Duodenal mucosa (tissue), 2 donors: ENCODE measurements at regions not wholly inside any gene's neighbourhood (a gene's known extent, or its start where the extent isn't known, plus 50 kb on each side); places are given as distances from the start of the nearest gene placed in this dataset.

ENCODE experiments used
- H3K27ac ChIP-seq: one replicate; pipeline ENCODE4 v1.7.0; 2013; ENCODE audit warnings: low read depth, low read length
- H3K27me3 ChIP-seq, 2 donors: one replicate each; pipeline ENCODE4 v1.7.0; 2013; ENCODE audit warnings: low read length in 2 of 2, control low read depth in 1 of 2; ENCODE audit not compliant: insufficient read depth in 2 of 2, control insufficient read depth in 1 of 2
- H3K36me3 ChIP-seq, 2 donors: one replicate each; pipeline ENCODE4 v1.7.0; 2013; ENCODE audit warnings: low read length in 2 of 2, control low read depth in 1 of 2; ENCODE audit not compliant: insufficient read depth in 2 of 2, control insufficient read depth in 1 of 2
- H3K4me1 ChIP-seq, 2 donors: one replicate each; pipeline ENCODE4 v1.7.0; 2013; ENCODE audit warnings: low read length in 2 of 2, control low read depth in 1 of 2; ENCODE audit not compliant: insufficient read depth in 2 of 2, control insufficient read depth in 1 of 2
- H3K4me3 ChIP-seq, 2 donors: one replicate each; pipeline ENCODE4 v1.7.0; 2013; ENCODE audit warnings: low read length in 2 of 2, low read depth in 1 of 2
- H3K9ac ChIP-seq, 2 donors: one replicate each; pipeline ENCODE4 v1.7.0; 2013; ENCODE audit warnings: low read length in 2 of 2, low read depth in 1 of 2
- H3K9me3 ChIP-seq, 2 donors: one replicate each; pipeline ENCODE4 v1.7.0; 2013; ENCODE audit warnings: low read length in 2 of 2, control low read depth in 1 of 2; ENCODE audit not compliant: control insufficient read depth in 1 of 2

DNA sequence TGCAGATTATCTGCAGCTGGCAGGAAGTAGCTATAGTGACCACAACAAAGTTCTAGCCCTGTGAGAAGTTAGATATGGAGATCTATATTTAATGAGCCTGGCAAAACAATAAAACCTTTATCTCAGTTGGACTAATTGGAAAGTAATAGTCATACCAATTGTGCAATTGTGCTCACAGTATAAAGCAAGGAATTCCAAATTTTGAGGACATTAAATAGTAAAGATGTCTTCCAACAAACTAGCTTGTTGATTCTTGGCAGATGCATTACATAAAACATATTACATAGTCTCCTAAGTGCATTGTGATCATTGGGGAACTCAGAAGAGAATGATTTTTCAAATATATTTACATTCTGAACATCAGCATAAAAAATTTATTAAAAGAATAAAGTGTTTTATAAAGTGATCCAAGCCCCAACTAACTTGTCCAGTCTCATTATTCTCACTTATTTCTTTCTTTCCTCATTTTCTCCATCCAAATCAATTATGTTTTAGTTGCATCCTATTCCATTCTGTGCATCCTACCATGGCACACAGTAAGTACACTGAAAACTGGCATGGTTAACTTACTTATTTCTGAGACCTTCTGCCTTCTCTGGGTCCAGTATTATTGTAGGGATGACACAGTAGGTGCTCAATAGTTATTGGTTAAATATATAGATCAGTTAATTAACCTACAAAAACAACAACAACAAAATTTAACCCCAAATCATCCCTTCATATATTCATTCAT is 977.2 kb upstream of the NUDT12 start:
- H3K9ac ChIP-seq, result no peak overlapping the region
- no peak overlapping the region for H3K4me3 ChIP-seq
- H3K27ac ChIP-seq, result no peak overlapping the region
- no peaks in the 10 kb centered on the region for H3K36me3 ChIP-seq
- H3K4me1 ChIP-seq, result no peaks in the 10 kb centered on the region
- no peaks in the 10 kb centered on the region for H3K27me3 ChIP-seq
- H3K9me3 ChIP-seq, result peaks cover 0 to 5% of the 10 kb centered on the region in 2 donors

DNA sequence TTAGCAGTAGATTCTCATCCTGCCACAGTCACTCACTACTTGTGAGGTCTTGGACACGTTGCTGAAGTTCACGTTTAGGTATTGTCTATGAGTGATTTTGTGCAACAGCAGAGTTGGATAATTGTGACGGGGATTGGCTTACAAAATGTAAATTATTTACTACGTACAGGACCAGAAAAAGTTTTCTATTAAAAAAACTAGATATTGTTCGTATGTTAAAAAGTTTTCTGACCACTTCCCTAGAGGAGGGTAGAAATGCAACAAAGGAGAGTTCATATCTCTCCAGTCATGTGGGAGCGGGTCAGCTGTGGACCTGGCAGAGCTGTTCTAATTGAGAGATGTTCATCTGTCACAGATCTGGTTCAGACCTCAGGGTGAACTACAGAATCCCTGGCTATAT is 976.1 kb upstream of the NUDT12 start:
- no peak overlapping the region for H3K4me3 ChIP-seq
- no peaks in the 10 kb centered on the region for H3K36me3 ChIP-seq
- no peak overlapping the region for H3K9ac ChIP-seq
- no peak overlapping the region for H3K27ac ChIP-seq
- no peaks in the 10 kb centered on the region for H3K4me1 ChIP-seq
- H3K9me3 ChIP-seq, result peaks cover 0 to 5% of the 10 kb centered on the region in 2 donors
- H3K27me3 ChIP-seq, result no peaks in the 10 kb centered on the region

GRCh38 chr5:104533498-104533897 is 970.9 kb upstream of the NUDT12 start:
- H3K9me3 ChIP-seq, result peaks cover 0 to 2% of the 10 kb centered on the region in 2 donors
- no peaks in the 10 kb centered on the region for H3K27me3 ChIP-seq
- H3K4me3 ChIP-seq, result no peak overlapping the region
- no peak overlapping the region for H3K27ac ChIP-seq
- no peak overlapping the region for H3K9ac ChIP-seq
- H3K4me1 ChIP-seq, result no peaks in the 10 kb centered on the region
- no peaks in the 10 kb centered on the region for H3K36me3 ChIP-seq

DNA sequence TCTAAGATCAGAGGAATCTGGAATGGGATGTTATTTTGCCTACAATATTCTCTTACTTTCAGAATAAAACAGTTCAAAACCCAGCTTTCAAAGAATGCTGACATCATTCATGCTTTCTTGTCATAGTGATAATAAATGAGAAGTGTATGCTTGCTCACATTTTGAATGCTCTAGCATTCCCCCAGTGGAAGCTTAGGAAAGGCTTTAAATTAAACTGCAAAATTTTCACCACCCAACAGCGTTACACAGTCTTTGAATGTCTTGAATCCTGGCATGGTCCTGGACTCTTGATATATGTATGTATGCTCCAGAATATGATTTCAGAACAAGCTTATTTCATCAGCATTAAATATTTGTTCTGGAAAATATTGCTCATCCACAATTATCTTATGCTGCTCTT is 964.3 kb upstream of the NUDT12 start:
- H3K4me3 ChIP-seq, result no peak overlapping the region
- no peaks in the 10 kb centered on the region for H3K4me1 ChIP-seq
- no peak overlapping the region for H3K27ac ChIP-seq
- no peaks in the 10 kb centered on the region for H3K27me3 ChIP-seq
- H3K9me3 ChIP-seq, result peaks cover 3 to 10% of the 10 kb centered on the region in 2 donors
- no peaks in the 10 kb centered on the region for H3K36me3 ChIP-seq
- H3K9ac ChIP-seq, result no peak overlapping the region

GRCh38 chr5:104513640-104514072 is 951.1 kb upstream of the NUDT12 start:
- no peaks in the 10 kb centered on the region for H3K36me3 ChIP-seq
- H3K27me3 ChIP-seq, result no peaks in the 10 kb centered on the region
- no peak overlapping the region for H3K9ac ChIP-seq
- H3K4me3 ChIP-seq, result no peak overlapping the region
- peaks cover 0 to 6% of the 10 kb centered on the region in 2 donors for H3K9me3 ChIP-seq
- H3K4me1 ChIP-seq, result no peaks in the 10 kb centered on the region
- H3K27ac ChIP-seq, result no peak overlapping the region

DNA sequence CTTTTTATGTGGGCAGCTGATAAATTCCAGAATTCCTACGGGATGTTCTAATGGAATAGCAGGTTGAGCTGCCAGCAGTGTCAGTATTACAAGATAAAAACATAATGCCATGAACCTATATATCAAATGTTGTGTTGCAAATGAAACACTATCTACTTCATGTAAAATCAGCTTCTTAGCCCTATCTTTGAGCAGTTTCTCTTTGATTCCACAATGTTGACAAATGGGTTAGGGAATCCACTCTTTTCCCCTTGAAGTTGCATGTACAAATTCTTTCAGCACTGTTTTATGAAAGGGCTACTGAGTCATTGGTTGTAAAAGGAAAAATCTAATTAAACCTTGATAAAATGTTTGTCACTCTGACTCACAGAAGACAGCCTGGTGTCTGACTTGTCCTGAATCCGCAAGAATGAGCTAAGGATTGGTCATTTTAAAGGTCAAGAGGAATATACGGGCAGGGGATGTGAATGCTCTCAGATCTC is 950.6 kb upstream of the NUDT12 start:
- no peaks in the 10 kb centered on the region for H3K36me3 ChIP-seq
- no peak overlapping the region for H3K27ac ChIP-seq
- H3K4me3 ChIP-seq, result no peak overlapping the region
- no peaks in the 10 kb centered on the region for H3K4me1 ChIP-seq
- H3K9ac ChIP-seq, result no peak overlapping the region
- peaks cover 0 to 6% of the 10 kb centered on the region in 2 donors for H3K9me3 ChIP-seq
- no peaks in the 10 kb centered on the region for H3K27me3 ChIP-seq

- no peaks in the 10 kb centered on the region for H3K4me1 ChIP-seq
- no peaks in the 10 kb centered on the region for H3K27me3 ChIP-seq
- peaks cover 0 to 6% of the 10 kb centered on the region in 2 donors for H3K9me3 ChIP-seq
- no peaks in the 10 kb centered on the region for H3K36me3 ChIP-seq
- H3K27ac ChIP-seq, result no peak overlapping the region
- H3K4me3 ChIP-seq, result no peak overlapping the region
- H3K9ac ChIP-seq, result no peak overlapping the region
Observed at GRCh38 chr5:104512063-104512825, 949.7 kb upstream of the NUDT12 start.

DNA sequence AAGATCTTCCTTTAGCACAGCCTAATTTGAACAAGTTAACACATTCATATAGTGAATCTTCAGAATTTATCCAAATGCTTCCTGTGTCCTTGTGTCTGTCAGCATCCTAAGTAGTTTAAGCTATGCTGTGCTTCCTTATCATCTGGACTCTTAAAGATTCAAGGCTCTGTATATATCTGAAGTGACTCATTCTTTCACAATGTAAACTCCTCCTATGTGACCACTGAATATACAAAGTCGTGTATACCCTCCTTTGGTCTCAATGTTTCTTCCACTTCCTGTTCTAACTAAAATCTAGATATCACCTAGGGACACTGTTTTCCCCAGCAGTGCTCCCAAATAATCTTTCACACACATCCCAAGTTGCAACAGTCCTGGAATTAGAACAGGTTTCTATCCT is 935.7 kb upstream of the NUDT12 start:
- Histone ChIP-seq H3K4me3 (no peak overlapping the region), H3K27ac (no peak overlapping the region), H3K36me3 (no peaks in the 10 kb centered on the region), H3K27me3 (no peaks in the 10 kb centered on the region), H3K4me1 (no peaks in the 10 kb centered on the region), H3K9ac (no peak overlapping the region), H3K9me3 (peaks cover 3 to 4% of the 10 kb centered on the region in 2 donors)

GRCh38 chr5:104494083-104494482 is 931.5 kb upstream of the NUDT12 start:
- Histone ChIP-seq H3K4me1 (no peaks in the 10 kb centered on the region), H3K27ac (no peak overlapping the region), H3K9me3 (peaks cover 0 to 4% of the 10 kb centered on the region in 2 donors), H3K9ac (no peak overlapping the region), H3K27me3 (no peaks in the 10 kb centered on the region), H3K4me3 (no peak overlapping the region), H3K36me3 (no peaks in the 10 kb centered on the region)

DNA sequence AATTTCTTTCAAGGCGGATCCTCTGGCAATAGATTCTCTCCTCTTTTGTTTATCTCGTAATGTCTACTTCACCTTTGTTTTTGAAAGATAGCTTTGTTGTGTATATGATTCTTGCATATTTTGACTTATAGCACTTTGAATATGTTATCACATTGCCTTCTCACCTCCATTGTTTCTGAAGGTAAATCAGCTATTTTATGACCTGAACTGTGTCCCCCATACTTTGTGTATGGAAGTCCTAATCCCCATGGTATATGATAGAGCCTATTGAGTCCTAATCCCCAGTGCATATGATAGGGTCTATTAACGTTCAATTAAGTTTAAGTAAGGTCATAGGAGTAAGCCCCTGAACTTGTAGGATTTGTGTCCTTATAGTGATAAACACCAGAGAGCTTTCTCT is 910.2 kb upstream of the NUDT12 start:
- Histone ChIP-seq H3K9ac (no peak overlapping the region), H3K27ac (no peak overlapping the region), H3K27me3 (no peaks in the 10 kb centered on the region), H3K36me3 (no peaks in the 10 kb centered on the region), H3K9me3 (peaks cover 15% of the 10 kb centered on the region in 2 donors), H3K4me3 (no peak overlapping the region), H3K4me1 (no peaks in the 10 kb centered on the region)
